ENCODE measurements at regions not wholly inside any gene's neighbourhood (a gene's known extent, or its start where the extent isn't known, plus 50 kb on each side); places are given as distances from the start of the nearest gene placed in this dataset.
"Not testable (repeated sequence)": the region's sequence is repeated elsewhere in the genome, so short reads cannot be mapped to it uniquely, and the experiment has no call there.

DNA sequence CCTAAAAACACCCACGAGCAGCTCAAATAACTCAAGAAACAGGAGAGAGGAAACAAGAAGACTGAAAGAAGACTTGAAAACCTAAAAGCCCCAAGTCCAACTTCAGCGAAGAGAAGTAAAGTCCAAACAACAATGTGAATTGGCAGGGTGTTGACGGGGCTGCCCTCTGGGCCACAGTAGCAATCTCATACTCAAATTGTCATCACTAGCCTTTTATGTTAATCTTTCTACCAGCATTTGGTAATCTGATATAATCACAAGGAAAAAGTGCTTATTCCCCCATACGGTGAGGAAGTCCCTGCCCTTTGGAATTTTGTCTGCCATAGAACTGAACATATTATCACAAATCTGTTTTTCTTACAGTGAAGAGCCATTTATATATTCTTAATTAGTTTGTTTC, 51.5 kb upstream of the IFNE start:
- intact Hi-C loops (cut with micrococcal nuclease): no loop called here
- Mint-ChIP-seq H3K36me3 (ENCODE audit: low read depth) (peaks cover 2% of the 10 kb centered on the region), H3K4me3 (no peak overlapping the region), H3K27me3 (ENCODE audit: insufficient read depth) (no peaks in the 10 kb centered on the region), H3K4me1 (ENCODE audit: low read depth) (no peaks in the 10 kb centered on the region), H3K9me3 (no peaks in the 10 kb centered on the region), H3K27ac (no peak overlapping the region)
- DNase-seq (ENCODE audit: low spot score): no peak

DNA sequence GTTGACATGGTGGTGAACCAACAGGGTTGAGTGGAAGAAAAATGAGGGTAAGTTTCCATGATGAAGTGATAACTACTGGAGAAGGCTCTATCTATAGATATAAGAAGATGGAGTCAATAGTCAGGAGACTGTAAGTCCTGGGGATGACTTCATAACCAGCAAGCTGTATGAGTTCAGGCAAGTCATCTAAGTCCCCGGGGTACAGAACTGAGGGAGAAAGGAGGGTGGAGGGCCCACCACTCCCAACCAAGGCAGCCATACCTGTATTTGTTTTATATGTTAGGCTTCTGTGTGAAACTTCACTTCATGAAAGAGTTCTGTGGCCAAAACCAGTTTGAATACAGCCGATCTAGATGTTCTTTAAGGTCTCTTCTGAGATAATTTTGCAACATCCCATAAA, 53.3 kb upstream of the IFNE start:
- DNase-seq (ENCODE audit: low spot score): no peak
- no peaks in the 10 kb centered on the region for H3K9me3 Mint-ChIP-seq
- H3K4me3 Mint-ChIP-seq: no peak overlapping the region
- H3K27me3 Mint-ChIP-seq (ENCODE audit: insufficient read depth): no peaks in the 10 kb centered on the region
- no peak overlapping the region for H3K27ac Mint-ChIP-seq
- H3K36me3 Mint-ChIP-seq (ENCODE audit: low read depth): no peaks in the 10 kb centered on the region
- no peaks in the 10 kb centered on the region for H3K4me1 Mint-ChIP-seq (ENCODE audit: low read depth)
- intact Hi-C loops (cut with micrococcal nuclease): no loop called here

DNA sequence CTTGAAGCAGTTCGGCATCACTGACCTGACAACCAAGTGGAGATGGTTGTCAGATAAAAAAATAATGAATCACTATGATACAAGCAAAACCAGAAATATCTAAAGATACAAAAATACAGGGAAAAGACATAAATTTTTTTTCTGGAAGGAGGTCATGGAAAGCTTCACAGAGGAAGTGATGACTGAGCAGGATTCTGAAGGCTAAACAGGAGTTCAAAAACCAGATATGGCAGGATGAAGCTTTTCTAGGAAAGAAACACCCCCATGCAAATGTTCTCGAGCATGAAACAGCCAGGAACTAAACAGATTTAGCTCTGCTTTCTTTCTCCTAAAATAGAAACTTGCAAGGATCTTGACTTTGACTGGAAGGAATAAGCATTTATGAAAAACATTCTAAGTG, 60.7 kb upstream of the IFNE start:
- DNase-seq (ENCODE audit: low spot score): no peak
- Mint-ChIP-seq H3K36me3 (ENCODE audit: low read depth) (no peaks in the 10 kb centered on the region), H3K9me3 (peaks cover 4% of the 10 kb centered on the region), H3K27me3 (ENCODE audit: insufficient read depth) (peaks cover 5% of the 10 kb centered on the region), H3K4me1 (ENCODE audit: low read depth) (no peaks in the 10 kb centered on the region), H3K27ac (no peak overlapping the region), H3K4me3 (no peak overlapping the region)
- intact Hi-C loops (cut with micrococcal nuclease): no loop called here

DNA sequence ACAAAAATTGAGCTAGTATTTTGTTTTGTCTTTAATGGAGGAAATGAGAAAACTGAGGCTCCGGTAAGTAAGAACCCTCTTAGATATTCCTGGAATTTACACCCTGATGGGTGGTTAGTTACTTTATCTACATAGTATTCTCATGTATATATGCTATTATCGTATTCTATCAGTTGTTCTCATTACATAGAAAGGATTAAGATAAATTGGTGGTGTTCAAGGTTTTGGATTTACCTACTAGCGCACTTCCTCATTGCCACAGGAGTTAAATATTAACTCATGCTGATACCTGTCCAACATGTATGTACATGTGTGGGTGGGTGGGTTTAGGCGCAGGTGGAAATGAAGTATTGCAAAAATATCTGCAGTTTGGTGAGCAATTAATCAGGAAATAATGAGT, 61.1 kb upstream of the IFNE start:
- intact Hi-C loops (cut with micrococcal nuclease): no loop called here
- no peaks in the 10 kb centered on the region for H3K4me1 Mint-ChIP-seq (ENCODE audit: low read depth)
- DNase-seq (ENCODE audit: low spot score): no peak
- no peak overlapping the region for H3K4me3 Mint-ChIP-seq
- H3K27me3 Mint-ChIP-seq (ENCODE audit: insufficient read depth): peaks cover 9% of the 10 kb centered on the region
- peaks cover 4% of the 10 kb centered on the region for H3K9me3 Mint-ChIP-seq
- no peak overlapping the region for H3K27ac Mint-ChIP-seq
- H3K36me3 Mint-ChIP-seq (ENCODE audit: low read depth): no peaks in the 10 kb centered on the region

DNA sequence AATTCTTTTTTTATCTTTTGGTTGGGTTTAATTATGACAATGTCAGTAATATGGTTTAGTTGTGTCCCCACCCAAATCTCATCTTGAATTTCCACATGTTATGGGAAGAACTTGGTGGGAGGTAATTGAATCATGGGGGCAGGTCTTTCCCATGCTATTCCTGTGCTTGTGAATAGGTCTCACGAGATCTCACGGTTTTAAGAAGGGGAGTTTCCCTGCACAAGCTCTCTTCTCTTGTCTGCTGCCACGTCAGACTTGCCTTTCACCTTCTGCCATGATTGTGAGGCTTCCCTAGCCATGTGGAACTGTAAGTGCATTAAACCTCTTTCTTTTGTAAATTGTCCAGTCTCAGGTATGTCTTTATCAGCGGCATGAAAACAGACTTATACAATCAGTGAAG, 61.7 kb upstream of the IFNE start:
- H3K4me3 Mint-ChIP-seq; intact Hi-C loops (cut with micrococcal nuclease); DNase-seq (ENCODE audit: low spot score); H3K36me3 Mint-ChIP-seq (ENCODE audit: low read depth); H3K9me3 Mint-ChIP-seq; H3K4me1 Mint-ChIP-seq (ENCODE audit: low read depth); H3K27ac Mint-ChIP-seq: not testable (repeated sequence)
- H3K27me3 Mint-ChIP-seq (ENCODE audit: insufficient read depth): peaks cover 11% of the 10 kb centered on the region

DNA sequence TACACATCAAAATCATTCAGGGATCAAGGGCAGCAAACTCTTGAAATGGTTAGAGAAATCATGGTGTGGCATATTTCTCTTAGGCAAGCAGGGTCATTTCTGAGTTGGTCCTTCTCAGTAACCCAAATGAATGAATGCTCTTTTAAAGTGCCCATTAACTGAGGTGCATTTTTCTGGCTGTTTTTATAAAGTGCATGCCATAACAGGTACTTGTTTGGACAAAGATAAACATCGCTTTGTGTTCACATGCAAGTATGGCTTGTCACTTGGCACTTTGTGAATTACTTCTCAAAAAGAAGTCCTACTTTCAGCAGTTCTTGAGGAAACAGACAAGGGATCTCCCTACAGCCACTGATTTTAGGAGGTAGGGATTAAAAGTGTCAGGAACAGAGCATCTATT, 64.8 kb upstream of the IFNE start:
- no peaks in the 10 kb centered on the region for H3K36me3 Mint-ChIP-seq (ENCODE audit: low read depth)
- no peak overlapping the region for H3K4me3 Mint-ChIP-seq
- no peaks in the 10 kb centered on the region for H3K4me1 Mint-ChIP-seq (ENCODE audit: low read depth)
- intact Hi-C loops (cut with micrococcal nuclease): no loop called here
- DNase-seq (ENCODE audit: low spot score): no peak
- H3K27ac Mint-ChIP-seq: no peak overlapping the region
- H3K9me3 Mint-ChIP-seq: peaks cover 4% of the 10 kb centered on the region
- H3K27me3 Mint-ChIP-seq (ENCODE audit: insufficient read depth): peaks cover 11% of the 10 kb centered on the region

DNA sequence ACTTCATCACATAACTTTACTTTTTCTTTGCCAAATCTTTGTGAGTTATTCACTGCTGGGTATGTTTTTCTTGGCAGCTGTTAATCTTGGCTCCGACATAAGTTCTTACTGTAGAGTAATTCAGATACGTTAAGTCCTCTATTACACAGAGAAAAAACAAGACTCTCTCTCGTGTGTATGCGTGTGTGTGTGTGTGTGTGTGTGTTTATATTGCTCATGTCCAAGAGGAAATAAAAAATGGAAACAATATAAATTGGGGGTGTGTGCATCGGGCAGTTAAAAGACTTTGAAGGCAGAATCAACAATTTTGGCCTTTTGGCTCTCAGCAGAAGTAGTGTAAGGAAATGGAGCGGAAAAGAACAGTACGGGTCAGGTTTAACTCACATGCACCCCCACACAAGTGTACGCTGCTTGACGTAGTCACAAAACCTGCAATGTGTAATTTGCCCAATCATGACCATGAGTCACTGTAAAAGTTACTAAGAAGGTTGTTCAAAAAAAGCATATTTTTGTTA, 67.2 kb upstream of the IFNE start:
- H3K4me3 Mint-ChIP-seq: no peak overlapping the region
- no peaks in the 10 kb centered on the region for H3K4me1 Mint-ChIP-seq (ENCODE audit: low read depth)
- H3K27ac Mint-ChIP-seq: no peak overlapping the region
- no peak for DNase-seq (ENCODE audit: low spot score)
- no peaks in the 10 kb centered on the region for H3K9me3 Mint-ChIP-seq
- intact Hi-C loops (cut with micrococcal nuclease): no loop called here
- no peaks in the 10 kb centered on the region for H3K36me3 Mint-ChIP-seq (ENCODE audit: low read depth)
- peaks cover 13% of the 10 kb centered on the region for H3K27me3 Mint-ChIP-seq (ENCODE audit: insufficient read depth)

DNA sequence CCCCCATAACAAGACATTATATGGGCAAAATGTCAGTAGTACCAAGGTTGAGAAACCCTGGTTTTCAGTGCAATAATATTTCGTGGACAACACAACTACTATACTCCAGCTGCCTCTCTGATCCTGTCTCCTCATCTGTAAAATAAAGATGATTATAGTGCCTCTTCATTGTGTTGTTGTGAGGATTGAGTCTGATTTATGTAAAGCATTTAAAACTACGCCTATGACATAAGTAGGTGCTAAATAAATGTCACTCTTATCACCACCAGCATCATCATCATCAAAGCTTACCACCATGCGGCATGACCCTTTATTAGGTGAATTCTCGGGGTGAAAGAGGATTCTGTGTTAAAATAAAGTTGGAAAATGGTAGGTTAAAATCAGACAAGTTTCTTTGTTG, 67.8 kb upstream of the IFNE start:
- Mint-ChIP-seq H3K36me3 (ENCODE audit: low read depth) (no peaks in the 10 kb centered on the region), H3K4me3 (no peak overlapping the region), H3K27ac (no peak overlapping the region), H3K4me1 (ENCODE audit: low read depth) (no peaks in the 10 kb centered on the region), H3K9me3 (no peaks in the 10 kb centered on the region), H3K27me3 (ENCODE audit: insufficient read depth) (peaks cover 13% of the 10 kb centered on the region)
- intact Hi-C loops (cut with micrococcal nuclease): no loop called here
- no peak for DNase-seq (ENCODE audit: low spot score)

DNA sequence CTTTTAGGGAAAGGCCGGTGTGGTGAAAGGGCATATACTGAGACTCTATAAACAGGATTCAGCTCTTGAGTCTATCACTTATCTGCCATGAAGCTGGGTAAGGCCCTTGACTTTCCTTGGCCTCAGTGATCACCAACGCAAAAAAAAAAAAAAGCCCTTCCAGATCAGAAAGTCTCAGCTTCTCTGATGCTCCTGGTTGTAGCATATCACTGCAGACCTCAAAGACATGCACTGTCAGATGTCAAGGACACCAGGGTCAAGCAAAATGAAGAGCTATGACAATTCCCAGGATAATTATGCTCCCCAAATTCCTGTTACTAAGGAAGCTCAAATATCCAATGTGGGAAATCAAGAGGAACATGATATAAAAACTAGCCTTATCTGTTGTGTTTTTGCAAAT, 68.3 kb upstream of the IFNE start:
- no peaks in the 10 kb centered on the region for H3K36me3 Mint-ChIP-seq (ENCODE audit: low read depth)

DNA sequence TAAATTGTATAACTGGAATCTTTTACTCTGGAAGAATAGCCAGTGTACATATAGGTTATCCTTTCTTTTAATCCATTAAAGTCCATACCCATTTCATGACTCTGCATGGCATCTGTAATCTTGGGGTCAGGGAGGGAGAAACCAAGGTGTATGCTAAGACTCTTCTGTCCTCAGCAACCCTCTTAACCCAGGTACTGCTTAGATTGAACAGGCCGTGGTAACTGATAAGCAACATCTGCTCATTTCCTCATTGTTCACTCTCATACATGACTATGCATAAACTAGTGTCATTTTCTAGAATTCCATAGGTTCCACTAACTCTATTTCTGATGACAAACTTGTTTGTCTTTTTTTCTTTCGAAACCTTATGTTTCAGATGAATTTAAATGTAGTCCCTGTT, 69.3 kb upstream of the IFNE start:
- intact Hi-C loops (cut with micrococcal nuclease): no loop called here
- no peaks in the 10 kb centered on the region for H3K4me1 Mint-ChIP-seq (ENCODE audit: low read depth)
- H3K27ac Mint-ChIP-seq: no peak overlapping the region

More for the DNA sequence above, 68.3 kb upstream of the IFNE start:
- no peaks in the 10 kb centered on the region for H3K4me1 Mint-ChIP-seq (ENCODE audit: low read depth)
- no peak overlapping the region for H3K4me3 Mint-ChIP-seq
- H3K27me3 Mint-ChIP-seq (ENCODE audit: insufficient read depth): peaks cover 15% of the 10 kb centered on the region
- intact Hi-C loops (cut with micrococcal nuclease): no loop called here
- no peak overlapping the region for H3K27ac Mint-ChIP-seq
- no peak for DNase-seq (ENCODE audit: low spot score)
- no peaks in the 10 kb centered on the region for H3K9me3 Mint-ChIP-seq

DNA sequence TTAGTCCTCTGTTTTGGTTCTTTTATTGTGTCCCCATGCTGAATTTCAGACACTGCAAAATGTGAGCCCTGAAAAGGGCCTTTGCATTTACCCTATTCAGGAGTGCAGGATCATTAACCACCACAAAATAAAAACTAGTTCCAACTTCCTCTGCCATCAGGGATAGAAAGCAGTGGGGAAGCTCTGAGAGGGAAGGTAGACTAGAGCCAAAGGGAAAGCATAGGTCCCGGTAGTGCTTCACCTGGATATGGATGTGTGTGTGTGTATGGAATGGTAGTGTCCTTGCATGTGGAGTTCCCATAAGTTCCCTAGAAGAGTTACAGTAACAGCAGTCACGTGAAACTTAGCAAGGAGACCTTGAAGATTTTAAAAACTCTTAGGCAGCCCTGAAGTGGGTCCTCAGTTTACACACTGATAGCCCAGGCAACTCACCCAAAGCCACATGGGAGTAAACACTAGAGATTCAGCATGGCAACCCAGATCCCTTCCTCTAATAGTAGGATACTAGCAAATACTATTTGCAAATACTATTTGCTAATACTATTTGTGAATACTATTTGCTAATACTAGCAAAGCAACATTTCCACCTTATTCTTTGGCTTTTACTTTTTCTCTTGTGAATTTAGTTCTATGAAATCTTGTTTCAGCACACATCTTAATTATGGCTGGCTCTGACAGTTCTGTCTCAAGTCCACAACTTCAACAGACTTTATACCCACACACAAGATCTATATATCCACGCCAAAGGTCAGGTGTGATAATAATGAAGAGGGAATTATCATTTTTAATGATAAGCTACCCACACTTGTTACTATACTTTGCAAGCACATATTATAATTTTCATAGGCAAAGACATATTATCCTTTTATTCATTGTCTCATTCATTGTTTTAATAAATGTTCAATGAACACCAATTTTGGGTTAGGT, 70.4 kb upstream of the IFNE start:
- Mint-ChIP-seq H3K4me3 (no peak overlapping the region), H3K36me3 (ENCODE audit: low read depth) (no peaks in the 10 kb centered on the region), H3K4me1 (ENCODE audit: low read depth) (no peaks in the 10 kb centered on the region), H3K9me3 (no peaks in the 10 kb centered on the region), H3K27ac (no peak overlapping the region), H3K27me3 (ENCODE audit: insufficient read depth) (peaks cover 26% of the 10 kb centered on the region)
- intact Hi-C loops (cut with micrococcal nuclease): no loop called here
- DNase-seq (ENCODE audit: low spot score): no peak

More for the DNA sequence above, 69.3 kb upstream of the IFNE start:
- no peak for DNase-seq (ENCODE audit: low spot score)
- no peaks in the 10 kb centered on the region for H3K36me3 Mint-ChIP-seq (ENCODE audit: low read depth)
- no peak overlapping the region for H3K4me3 Mint-ChIP-seq
- no peaks in the 10 kb centered on the region for H3K9me3 Mint-ChIP-seq
- H3K27me3 Mint-ChIP-seq (ENCODE audit: insufficient read depth): peaks cover 19% of the 10 kb centered on the region

DNA sequence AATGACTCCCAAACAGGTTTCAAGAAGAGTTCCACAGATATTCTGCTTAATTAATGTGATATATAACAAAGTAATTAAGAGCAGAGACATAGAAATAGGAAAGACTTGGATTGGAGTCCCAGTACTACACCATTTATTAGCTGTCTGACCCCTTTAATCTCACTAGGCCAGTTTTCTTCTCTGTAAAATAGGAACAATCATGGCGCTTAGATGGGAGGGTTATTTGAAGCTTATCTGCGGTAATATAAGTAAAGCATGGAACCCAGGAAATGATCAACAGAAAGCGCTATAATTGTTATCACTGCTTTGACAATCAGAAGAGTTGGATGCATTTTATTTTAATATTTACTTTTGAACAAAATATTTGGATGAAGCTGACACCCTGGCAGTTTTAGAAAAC, 71.3 kb upstream of the IFNE start:
- no peak for DNase-seq (ENCODE audit: low spot score)
- intact Hi-C loops (cut with micrococcal nuclease): no loop called here
- Mint-ChIP-seq H3K9me3 (no peaks in the 10 kb centered on the region), H3K27ac (no peak overlapping the region), H3K36me3 (ENCODE audit: low read depth) (no peaks in the 10 kb centered on the region), H3K4me3 (no peak overlapping the region), H3K27me3 (ENCODE audit: insufficient read depth) (peaks cover 27% of the 10 kb centered on the region), H3K4me1 (ENCODE audit: low read depth) (peaks cover 4% of the 10 kb centered on the region)

DNA sequence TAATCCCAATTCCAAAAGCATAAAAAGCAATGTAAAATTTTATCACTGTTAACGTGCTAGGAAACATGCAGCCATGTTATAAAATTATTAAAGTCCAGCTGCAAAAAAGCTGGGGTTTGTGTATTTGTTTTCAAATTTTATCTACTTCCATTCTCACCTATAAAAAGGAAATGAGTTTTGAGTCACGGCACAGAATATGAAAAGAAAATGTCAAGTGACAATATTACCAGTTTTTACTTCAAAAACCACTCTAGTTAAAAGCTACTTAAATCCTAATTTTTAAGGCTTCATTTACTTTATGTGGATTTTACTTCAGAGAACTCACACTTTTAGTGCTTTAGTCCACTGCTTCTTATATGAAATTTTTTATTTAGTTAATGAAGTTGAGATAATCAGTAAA, 72.7 kb upstream of the IFNE start:
- no peak for DNase-seq (ENCODE audit: low spot score)
- intact Hi-C loops (cut with micrococcal nuclease): loop anchor here (5.0 kb wide), 4 partner anchors 72 to 232 kb away; no protein-coding TSS in a partner anchor
- no peak overlapping the region for H3K27ac Mint-ChIP-seq
- no peaks in the 10 kb centered on the region for H3K36me3 Mint-ChIP-seq (ENCODE audit: low read depth)
- peaks cover 11% of the 10 kb centered on the region for H3K4me1 Mint-ChIP-seq (ENCODE audit: low read depth)
- H3K9me3 Mint-ChIP-seq: no peaks in the 10 kb centered on the region
- H3K4me3 Mint-ChIP-seq: no peak overlapping the region
- peaks cover 34% of the 10 kb centered on the region for H3K27me3 Mint-ChIP-seq (ENCODE audit: insufficient read depth)
